ENCODE measurements at regions not wholly inside any gene's neighbourhood (a gene's known extent, or its start where the extent isn't known, plus 50 kb on each side); places are given as distances from the start of the nearest gene placed in this dataset.

- DNase-seq: no peak
These were observed 125.7 kb upstream of the DIO3 start for GRCh38 chr14:101435546-101435945.

- DNase-seq: no peak
These were observed 122.3 kb upstream of the DIO3 start for GRCh38 chr14:101439023-101439422.

GRCh38 chr14:101440496-101440895, 120.8 kb upstream of the DIO3 start:
- DNase-seq: no peak

- DNase-seq: no peak
These were observed 119.6 kb upstream of the DIO3 start for GRCh38 chr14:101441710-101442109.

GRCh38 chr14:101442451-101442850, 118.8 kb upstream of the DIO3 start:
- peak; percentile 77 for DNase-seq

GRCh38 chr14:101444116-101444515, 117.2 kb upstream of the DIO3 start:
- no peak for DNase-seq

- DNase-seq: no peak
These were observed 116.0 kb upstream of the DIO3 start for GRCh38 chr14:101445278-101445677.

- DNase-seq: no peak
These were observed 114.8 kb upstream of the DIO3 start for GRCh38 chr14:101446387-101446969.

- DNase-seq: no peak
These were observed 112.2 kb upstream of the DIO3 start for GRCh38 chr14:101449114-101449513.

GRCh38 chr14:101451166-101451565, 110.1 kb upstream of the DIO3 start:
- no peak for DNase-seq

- DNase-seq: no peak
These were observed 108.1 kb upstream of the DIO3 start for GRCh38 chr14:101453225-101453624.

GRCh38 chr14:101454229-101454628, 107.1 kb upstream of the DIO3 start:
- no peak for DNase-seq

GRCh38 chr14:101456246-101457175, 104.8 kb upstream of the DIO3 start:
- DNase-seq: no peak

- DNase-seq: no peak
These were observed 103.9 kb upstream of the DIO3 start for GRCh38 chr14:101457301-101457935.

- DNase-seq: no peak
These were observed 103.2 kb upstream of the DIO3 start for GRCh38 chr14:101457936-101458740.

GRCh38 chr14:101458741-101459550, 102.3 kb upstream of the DIO3 start:
- no peak for DNase-seq

- DNase-seq: no peak
These were observed 101.8 kb upstream of the DIO3 start for GRCh38 chr14:101459551-101459900.

- no peak for DNase-seq
These were observed 100.8 kb upstream of the DIO3 start for GRCh38 chr14:101460521-101460920.

GRCh38 chr14:101460986-101461750, 100.1 kb upstream of the DIO3 start:
- DNase-seq: no peak

- no peak for DNase-seq
These were observed 99.4 kb upstream of the DIO3 start for GRCh38 chr14:101461891-101462290.
